ENCODE measurements at regions not wholly inside any gene's neighbourhood (a gene's known extent, or its start where the extent isn't known, plus 50 kb on each side); places are given as distances from the start of the nearest gene placed in this dataset.

DNA sequence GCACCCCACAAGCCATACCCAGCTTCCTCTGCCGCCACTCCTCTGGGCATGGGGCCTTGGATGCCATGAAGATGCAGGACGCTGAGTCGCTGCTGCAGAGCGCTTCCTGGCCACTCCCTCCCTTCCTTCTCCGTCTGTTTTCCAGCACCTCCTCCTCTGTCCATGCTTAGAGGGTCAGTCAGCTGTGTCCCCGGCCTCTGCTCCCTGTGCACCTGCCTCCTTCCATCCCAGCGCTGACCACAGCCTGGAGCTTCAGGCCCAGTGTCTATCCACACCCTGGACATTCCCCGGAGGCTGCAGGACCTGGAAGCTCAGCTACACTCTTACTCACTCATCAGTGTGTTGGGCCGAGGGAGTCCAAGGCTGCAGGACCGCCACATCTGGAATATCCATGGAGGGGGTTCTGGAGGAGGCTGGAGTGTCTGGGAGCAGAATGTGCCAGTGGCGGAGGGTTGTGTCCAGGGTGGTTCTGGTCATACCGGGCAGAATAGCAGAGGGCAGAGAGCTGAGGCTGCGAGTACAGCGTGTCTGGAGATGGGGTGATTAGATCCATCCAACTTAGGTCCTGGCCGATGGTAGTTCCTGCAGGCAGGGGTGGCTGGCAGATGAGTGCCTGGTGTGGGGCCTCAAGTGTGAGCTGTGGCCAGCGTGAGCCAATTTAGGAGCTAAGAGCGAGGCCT, 58.6 kb upstream of the ADRA2C start:
- Mint-ChIP-seq H3K27ac (no peak overlapping the region), H3K4me3 (no peak overlapping the region), H3K9me3 (no peaks in the 10 kb centered on the region), H3K27me3 (peaks cover 7% of the 10 kb centered on the region), H3K4me1 (no peaks in the 10 kb centered on the region), H3K36me3 (no peaks in the 10 kb centered on the region)

DNA sequence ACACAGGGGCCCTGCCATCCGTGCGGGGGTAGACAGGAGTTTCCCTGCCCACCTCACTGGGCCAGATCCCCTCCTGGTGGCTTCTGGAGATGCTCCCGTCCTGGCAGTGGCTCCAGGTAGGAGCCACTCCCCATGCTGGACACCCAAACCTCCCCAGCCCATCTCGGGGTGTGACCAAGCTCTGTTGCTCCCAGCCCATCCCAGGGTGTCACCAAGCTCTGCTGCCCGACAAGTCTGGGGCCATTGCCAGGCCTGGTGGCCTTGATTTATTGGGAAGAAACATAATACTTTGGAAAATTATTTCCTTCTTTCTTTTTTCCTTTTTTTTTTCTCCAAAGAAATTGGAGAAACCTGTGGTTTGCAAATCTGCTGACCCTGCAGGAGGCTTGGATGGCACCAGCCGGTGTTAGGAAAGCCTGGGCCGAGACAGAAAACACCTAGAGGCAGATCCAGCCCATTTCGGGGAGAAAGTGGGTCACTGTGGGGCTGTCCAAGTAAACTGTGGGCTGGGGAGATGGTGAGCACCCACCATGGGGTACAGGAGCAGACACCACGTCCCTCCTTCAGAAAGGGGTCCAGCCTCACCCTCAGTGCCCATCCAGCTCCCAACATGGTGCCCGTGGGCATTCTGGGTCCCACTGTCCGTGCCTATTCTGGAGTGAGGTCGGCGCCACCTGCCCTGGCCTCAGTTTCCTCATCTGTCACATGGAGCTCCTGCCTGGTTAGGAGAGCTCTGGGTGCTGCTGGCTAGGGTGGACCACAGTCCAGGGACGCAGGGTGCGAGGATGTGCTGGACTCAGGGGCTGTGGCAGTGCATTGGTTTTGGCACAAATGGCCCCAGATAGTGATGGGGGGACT, 59.4 kb upstream of the ADRA2C start:
- H3K27me3 Mint-ChIP-seq = peaks cover 7% of the 10 kb centered on the region
- H3K36me3 Mint-ChIP-seq = no peaks in the 10 kb centered on the region
- no peaks in the 10 kb centered on the region for H3K9me3 Mint-ChIP-seq
- no peak overlapping the region for H3K27ac Mint-ChIP-seq
- H3K4me1 Mint-ChIP-seq = no peaks in the 10 kb centered on the region
- H3K4me3 Mint-ChIP-seq = no peak overlapping the region

DNA sequence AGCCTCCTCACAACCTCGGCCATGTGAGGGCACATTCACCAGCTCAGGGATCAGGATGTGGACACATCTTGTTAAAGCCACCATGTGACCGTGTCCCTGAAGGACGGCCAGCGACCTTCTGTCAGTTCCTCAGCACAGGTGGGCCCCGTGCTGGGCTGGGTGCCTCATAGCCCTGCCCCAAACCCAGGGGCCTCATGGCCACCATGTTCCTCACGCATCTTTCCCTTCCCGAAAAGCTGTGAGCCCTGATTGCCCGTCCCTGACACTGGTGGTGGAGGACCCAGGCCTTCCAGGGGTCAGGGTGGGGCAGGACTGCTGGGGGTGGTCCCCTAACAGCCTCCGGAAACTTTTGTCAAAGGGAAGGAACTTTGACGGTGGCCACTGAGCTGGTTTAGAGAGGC, 60.1 kb upstream of the ADRA2C start:
- peaks cover 7% of the 10 kb centered on the region for H3K27me3 Mint-ChIP-seq
- no peak overlapping the region for H3K4me3 Mint-ChIP-seq
- H3K27ac Mint-ChIP-seq = no peak overlapping the region
- H3K4me1 Mint-ChIP-seq = no peaks in the 10 kb centered on the region
- no peaks in the 10 kb centered on the region for H3K9me3 Mint-ChIP-seq
- no peaks in the 10 kb centered on the region for H3K36me3 Mint-ChIP-seq

DNA sequence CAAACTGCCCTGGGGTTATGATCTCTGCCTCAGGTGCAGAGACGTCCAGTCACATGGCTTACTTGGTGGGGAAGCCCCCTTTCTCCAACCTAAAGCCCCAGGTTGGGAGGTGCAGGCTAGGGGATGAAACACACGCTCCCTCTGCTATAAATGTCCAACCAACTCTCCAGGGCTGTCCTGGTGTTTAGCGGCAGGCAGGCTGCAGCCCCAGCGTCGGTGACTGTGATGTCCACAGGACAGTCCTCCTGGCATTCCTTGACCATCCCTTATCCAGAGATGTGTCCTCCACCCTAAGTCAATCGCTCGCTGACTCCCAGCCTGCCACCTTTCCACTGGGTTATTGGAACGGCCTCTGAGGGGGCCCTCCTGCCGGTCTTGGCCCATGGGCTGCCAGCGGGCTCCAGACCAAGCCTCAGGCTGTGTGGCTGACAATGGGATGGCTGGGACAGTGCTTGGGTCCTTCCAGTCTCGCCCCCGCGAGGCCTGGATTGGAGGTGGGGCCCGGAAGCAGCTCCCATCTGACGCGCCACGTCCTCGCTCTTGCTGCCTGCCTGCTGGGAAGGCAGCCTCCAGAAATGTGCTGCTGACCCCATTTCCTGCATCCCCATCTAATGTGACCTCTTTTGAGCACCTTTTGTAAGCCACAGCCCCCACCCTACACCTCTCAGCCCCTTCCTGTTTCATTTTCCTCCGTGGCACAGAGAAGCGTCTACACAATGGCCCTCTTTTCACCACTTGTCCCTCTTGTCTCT, 60.8 kb upstream of the ADRA2C start:
- H3K27ac Mint-ChIP-seq = no peak overlapping the region
- no peaks in the 10 kb centered on the region for H3K9me3 Mint-ChIP-seq
- H3K27me3 Mint-ChIP-seq = peaks cover 11% of the 10 kb centered on the region
- H3K4me3 Mint-ChIP-seq = no peak overlapping the region
- H3K4me1 Mint-ChIP-seq = no peaks in the 10 kb centered on the region
- no peaks in the 10 kb centered on the region for H3K36me3 Mint-ChIP-seq

DNA sequence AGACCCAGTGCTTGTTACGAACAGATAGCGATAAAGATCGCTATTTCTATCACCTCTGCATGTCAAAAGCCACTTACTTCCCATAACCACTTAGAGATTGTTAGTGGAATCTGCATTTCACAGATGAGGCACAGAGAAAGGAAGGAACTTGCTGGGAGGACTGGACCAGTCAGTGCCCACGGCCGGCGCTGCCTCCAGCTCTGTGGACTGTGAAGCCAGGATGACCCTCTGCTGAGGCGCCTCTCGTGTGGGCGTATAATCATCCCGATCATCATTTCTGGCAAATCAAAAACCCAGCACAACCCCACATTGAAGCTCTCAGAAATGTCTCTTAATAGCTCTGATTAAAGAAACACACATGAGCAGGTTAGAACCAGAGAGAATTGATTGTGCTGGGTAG, 61.5 kb upstream of the ADRA2C start:
- no peaks in the 10 kb centered on the region for H3K4me1 Mint-ChIP-seq
- H3K27me3 Mint-ChIP-seq = peaks cover 11% of the 10 kb centered on the region

DNA sequence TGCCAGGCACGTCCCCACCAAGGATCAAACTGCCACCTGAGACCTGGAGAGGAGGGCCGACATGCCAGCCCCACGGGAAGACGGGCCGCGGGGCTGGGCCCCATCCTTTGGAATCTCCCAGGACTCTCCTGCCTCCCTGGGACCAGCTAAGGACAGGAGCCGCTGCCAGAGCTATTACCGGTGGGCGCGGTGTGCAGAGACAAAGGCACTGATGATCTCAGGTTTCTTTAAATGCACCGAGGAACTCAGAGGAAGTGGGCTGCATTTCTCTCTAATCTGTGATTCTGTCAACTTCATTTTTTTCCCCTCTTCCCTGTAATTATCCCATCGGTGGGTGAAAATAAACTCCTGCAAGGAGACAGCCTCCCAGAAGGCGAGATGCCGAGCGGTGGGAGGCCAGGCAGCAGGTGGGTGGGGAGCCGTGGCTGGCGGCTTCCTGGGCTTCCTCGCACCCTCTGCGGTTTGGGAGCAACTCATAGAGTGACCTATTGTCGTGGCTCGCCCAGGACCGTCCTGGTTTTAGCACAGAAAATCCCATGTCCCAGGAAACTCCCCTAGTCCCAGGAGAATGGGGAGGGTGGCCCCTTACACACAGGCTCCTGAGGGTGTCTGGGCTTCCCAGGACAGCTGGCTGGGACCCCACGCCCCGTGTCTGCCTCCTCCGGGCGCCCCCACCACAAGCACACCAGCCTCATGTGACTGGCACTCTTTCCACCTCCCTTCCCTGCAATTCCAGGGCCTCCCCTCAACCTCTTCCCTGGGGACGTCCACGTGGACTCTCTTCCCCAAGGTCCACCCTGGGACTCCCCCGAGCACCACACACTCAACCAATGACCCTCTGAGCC, 62.3 kb upstream of the ADRA2C start:
- H3K9me3 Mint-ChIP-seq = no peaks in the 10 kb centered on the region
- H3K4me3 Mint-ChIP-seq = no peak overlapping the region
- H3K27me3 Mint-ChIP-seq = peaks cover 15% of the 10 kb centered on the region
- no peak overlapping the region for H3K27ac Mint-ChIP-seq
- no peaks in the 10 kb centered on the region for H3K4me1 Mint-ChIP-seq
- no peaks in the 10 kb centered on the region for H3K36me3 Mint-ChIP-seq

More for the DNA sequence above, 61.5 kb upstream of the ADRA2C start:
- Mint-ChIP-seq H3K4me3 (no peak overlapping the region), H3K36me3 (no peaks in the 10 kb centered on the region), H3K9me3 (no peaks in the 10 kb centered on the region), H3K27ac (no peak overlapping the region)

DNA sequence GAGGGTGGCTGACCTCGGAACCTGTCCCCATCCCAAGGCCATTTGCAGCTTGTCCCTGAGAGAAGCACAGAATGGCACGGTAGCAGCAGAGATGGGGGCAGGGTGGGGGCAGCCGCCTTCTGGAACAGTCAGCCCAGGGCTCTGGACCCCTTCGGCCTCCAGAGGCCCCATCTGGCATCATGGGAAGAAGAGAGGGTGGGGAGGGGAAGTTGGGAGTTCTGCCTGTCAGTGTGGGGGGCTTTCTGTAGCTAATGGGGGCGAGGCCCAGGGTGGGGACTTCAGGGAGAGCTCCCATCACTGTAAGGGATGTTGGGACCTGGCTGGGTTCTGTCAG, 62.9 kb upstream of the ADRA2C start:
- Mint-ChIP-seq H3K36me3 (no peaks in the 10 kb centered on the region), H3K4me3 (no peak overlapping the region), H3K27ac (no peak overlapping the region), H3K4me1 (no peaks in the 10 kb centered on the region), H3K27me3 (peaks cover 15% of the 10 kb centered on the region), H3K9me3 (no peaks in the 10 kb centered on the region)

DNA sequence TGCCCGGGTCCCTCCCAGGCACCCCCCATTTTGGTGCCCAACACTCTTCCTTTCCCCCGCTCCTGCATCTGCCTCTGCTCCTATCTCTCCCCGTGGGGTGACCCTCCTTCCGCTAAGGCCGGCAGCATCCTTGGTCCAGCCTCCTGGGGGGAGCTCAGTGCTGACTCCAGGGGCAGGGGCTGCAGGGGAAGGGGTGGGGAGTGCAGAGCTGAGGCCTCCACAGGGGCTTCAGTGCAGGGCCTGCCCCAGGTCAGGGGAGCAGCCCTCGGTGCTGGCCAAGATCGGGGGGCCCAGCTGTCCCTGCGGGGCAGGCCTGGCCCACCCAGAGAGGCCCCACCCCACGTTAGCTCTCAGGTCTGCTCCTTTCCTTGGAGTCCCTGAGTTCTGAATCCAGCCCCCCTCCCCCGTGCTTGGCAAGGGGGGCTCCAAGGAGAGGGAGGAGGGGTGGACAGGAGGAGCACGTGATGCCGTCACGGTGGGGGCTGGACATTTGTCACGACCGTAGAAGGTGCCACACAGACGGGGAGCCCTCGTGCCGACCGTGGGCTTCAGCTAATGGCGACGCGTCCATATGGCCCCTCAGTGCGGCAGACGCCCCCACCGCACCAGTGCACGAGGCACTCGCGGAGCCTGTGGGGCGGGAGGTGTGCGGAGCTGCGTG, 63.5 kb upstream of the ADRA2C start:
- H3K4me3 Mint-ChIP-seq = no peak overlapping the region
- no peaks in the 10 kb centered on the region for H3K4me1 Mint-ChIP-seq
- H3K27ac Mint-ChIP-seq = no peak overlapping the region
- H3K27me3 Mint-ChIP-seq = peaks cover 15% of the 10 kb centered on the region
- no peaks in the 10 kb centered on the region for H3K36me3 Mint-ChIP-seq
- no peaks in the 10 kb centered on the region for H3K9me3 Mint-ChIP-seq

DNA sequence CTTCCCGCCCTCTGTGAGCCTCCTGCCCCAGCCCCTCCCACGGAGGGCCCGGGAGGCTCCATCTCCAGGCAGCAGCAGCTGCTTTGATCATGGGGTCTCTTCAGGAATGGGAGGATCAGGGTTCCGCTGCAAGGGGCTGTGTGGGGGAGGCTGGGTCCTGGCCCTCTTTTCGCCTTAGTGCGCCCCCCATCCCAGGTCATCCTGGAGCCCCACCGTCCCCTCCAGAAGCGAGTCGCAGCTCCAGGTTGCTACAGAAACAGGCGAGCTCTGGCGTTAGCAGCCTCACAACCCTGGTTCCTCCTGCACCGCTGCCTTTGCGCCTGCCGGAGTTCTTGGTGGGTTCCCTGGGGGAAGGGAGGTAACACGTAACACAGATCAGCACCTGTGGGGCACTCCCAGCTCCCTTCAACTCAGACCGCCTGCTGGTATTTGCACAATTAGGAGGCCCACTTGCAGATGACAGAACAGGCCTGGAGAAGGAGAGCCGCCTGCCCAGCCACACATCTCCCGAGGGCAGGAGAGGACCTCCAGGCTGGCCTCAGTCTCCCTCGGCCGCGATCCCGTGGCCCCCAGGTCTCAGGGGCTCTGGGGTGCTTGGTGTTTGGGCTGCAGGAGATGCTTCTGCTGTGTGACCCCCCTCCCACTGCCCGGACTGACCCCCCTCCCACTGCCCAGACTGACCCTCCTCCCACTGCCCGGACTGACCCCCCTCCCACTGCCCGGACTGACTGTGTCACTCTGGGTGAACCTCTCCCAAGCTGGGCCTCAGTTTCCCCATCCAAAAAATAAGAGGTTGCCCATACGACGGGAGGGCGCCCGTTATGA, 64.2 kb upstream of the ADRA2C start:
- Mint-ChIP-seq H3K27ac (no peak overlapping the region), H3K27me3 (peaks cover 15% of the 10 kb centered on the region), H3K36me3 (peaks cover 2% of the 10 kb centered on the region), H3K9me3 (peaks cover 7% of the 10 kb centered on the region), H3K4me3 (no peak overlapping the region), H3K4me1 (no peaks in the 10 kb centered on the region)

DNA sequence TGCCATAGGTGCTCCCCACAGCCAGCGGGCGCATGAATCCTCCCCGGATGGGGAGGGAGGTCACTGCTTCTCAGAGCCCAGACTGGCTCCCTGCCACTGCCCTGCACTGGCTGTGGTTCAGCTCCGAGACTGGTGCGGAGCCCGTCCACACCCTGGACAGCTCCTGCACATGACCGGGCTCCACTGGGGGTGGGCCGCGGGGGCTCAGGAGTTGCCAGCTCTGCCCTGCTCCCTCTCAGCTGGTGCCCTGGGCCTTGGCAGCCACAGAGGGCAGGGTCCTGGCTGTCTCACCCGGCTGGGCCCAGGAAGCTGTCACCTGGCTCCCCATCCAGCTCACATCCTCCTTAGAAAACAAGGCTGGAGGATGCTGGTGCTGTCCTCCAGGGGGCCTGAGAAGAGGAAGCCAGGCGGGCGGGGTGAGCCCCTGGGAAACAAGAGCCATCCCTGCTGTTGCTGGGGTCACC, 64.9 kb upstream of the ADRA2C start:
- H3K27me3 Mint-ChIP-seq = peaks cover 19% of the 10 kb centered on the region
- H3K4me3 Mint-ChIP-seq = no peak overlapping the region
- no peaks in the 10 kb centered on the region for H3K4me1 Mint-ChIP-seq
- H3K9me3 Mint-ChIP-seq = peaks cover 14% of the 10 kb centered on the region
- H3K36me3 Mint-ChIP-seq = peaks cover 2% of the 10 kb centered on the region
- H3K27ac Mint-ChIP-seq = no peak overlapping the region

DNA sequence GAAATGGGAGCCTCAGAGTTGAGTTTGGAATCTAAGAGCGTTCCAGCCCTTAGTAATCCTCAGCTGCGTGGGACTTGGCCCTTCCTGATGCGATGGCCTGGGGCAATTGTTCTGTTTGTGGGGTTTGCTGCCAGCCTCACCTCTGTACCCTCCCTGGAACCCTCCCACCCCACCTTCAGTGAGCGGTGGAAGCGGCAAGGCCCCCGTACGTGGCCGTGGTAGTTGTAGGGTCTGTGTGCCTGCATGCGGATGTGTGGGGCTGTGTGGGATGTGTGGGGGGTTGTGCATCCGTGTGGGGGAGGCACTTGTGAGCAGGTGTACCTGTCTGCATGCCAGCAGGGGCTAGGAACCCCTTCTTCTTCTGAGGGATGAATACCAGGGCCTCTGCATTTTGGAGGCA, 65.4 kb upstream of the ADRA2C start:
- Mint-ChIP-seq H3K27ac (no peak overlapping the region), H3K27me3 (peaks cover 19% of the 10 kb centered on the region), H3K36me3 (peaks cover 2% of the 10 kb centered on the region), H3K4me3 (no peak overlapping the region), H3K9me3 (peaks cover 14% of the 10 kb centered on the region), H3K4me1 (no peaks in the 10 kb centered on the region)

DNA sequence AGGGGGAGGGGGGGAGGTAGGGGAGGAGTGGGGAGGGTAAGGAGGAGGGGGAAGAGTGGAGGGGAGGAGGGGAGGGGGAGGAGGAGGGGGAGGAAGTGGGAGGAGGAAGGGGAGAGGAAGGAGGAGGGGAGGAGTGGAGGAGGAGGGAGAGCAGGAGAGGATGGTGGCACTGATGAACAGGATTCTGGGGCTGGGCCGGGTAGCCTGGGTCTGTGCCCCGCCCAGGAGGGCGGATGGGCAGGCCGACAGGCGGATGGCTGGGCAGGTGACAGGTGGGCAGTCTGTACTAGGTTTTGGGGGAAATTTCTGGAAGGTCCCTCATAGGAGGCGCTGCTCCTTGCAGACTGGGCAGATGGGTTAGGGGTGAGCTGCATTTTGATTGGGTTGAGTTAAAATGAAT, 66.0 kb upstream of the ADRA2C start:
- Mint-ChIP-seq H3K36me3 (peaks cover 2% of the 10 kb centered on the region), H3K27me3 (peaks cover 21% of the 10 kb centered on the region), H3K4me1 (no peaks in the 10 kb centered on the region), H3K9me3 (peaks cover 14% of the 10 kb centered on the region), H3K4me3 (no peak overlapping the region), H3K27ac (no peak overlapping the region)

DNA sequence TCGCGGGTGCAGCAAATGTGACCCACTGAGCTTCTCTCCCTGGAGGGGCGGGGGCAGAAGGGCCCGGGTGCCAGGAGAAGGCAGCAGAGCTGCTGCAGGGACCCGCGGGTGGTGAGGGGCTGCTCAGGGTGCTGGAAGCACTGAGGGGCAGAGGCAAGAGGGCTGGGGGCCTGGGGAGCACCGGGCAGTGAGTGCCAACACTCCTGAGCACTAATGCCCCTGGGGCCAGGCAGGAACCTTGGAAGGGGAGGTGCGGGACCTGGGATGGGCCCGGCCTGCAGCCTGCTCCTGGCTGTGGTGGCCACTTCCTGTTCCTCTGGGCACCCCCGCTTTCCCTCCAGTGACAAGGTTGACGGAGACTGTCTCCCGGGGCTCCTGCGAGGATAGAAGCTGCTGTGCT, 66.5 kb upstream of the ADRA2C start:
- H3K4me1 Mint-ChIP-seq = no peaks in the 10 kb centered on the region
- H3K36me3 Mint-ChIP-seq = peaks cover 2% of the 10 kb centered on the region
- H3K27me3 Mint-ChIP-seq = peaks cover 24% of the 10 kb centered on the region
- no peak overlapping the region for H3K4me3 Mint-ChIP-seq
- peaks cover 14% of the 10 kb centered on the region for H3K9me3 Mint-ChIP-seq
- no peak overlapping the region for H3K27ac Mint-ChIP-seq

DNA sequence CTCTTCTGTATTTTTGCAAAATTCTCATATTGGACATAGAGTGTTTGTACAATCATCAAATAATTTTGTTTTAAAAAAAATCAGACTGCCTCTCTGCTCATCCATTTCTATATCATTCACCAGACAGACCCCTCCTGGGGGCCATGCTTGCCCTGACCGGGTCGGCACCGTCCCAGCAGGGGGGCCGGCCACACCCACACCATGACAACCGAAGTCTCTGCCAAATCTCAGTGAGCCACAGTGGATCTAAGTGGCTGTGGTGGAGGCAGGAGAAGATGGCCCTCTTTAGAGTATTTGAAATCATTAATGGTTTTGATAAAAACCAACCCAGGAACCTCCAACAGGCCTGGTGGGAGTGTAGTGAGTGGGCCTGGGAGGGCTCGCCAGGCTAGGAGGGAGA, 66.9 kb upstream of the ADRA2C start:
- no peak overlapping the region for H3K4me3 Mint-ChIP-seq
- no peak overlapping the region for H3K27ac Mint-ChIP-seq
- H3K9me3 Mint-ChIP-seq = peaks cover 14% of the 10 kb centered on the region
- H3K36me3 Mint-ChIP-seq = peaks cover 2% of the 10 kb centered on the region
- no peaks in the 10 kb centered on the region for H3K4me1 Mint-ChIP-seq
- peaks cover 24% of the 10 kb centered on the region for H3K27me3 Mint-ChIP-seq
